ENCODE measurements at regions not wholly inside any gene's neighbourhood (a gene's known extent, or its start where the extent isn't known, plus 50 kb on each side); places are given as distances from the start of the nearest gene placed in this dataset.

- no peak overlapping the region for H3K4me3 ChIP-seq
- no peak for TF ChIP-seq EP300 (IDR thresholded peaks at IDR 0.05)
- no peak for TF ChIP-seq CTCF (IDR thresholded peaks at IDR 0.05)
- no peak for TF ChIP-seq POLR2A (IDR thresholded peaks at IDR 0.05)
- no peak for DNase-seq (ENCODE audit: low spot score in 2 of 2)
- H3K27me3 ChIP-seq: peaks cover 0 to 5% of the 10 kb centered on the region in 2 donors
- H3K4me1 ChIP-seq: no peaks in the 10 kb centered on the region
- H3K27ac ChIP-seq: no peak overlapping the region
- no peaks in the 10 kb centered on the region for H3K9me3 ChIP-seq
- WGBS, 2 donors: 70 to 71% methylated on average over 3 of the region's 3 CpGs
- no peaks in the 10 kb centered on the region for H3K36me3 ChIP-seq
These were observed 857.0 kb upstream of the HTR2C start for GRCh38 chrX:113726898-113727297.

DNA sequence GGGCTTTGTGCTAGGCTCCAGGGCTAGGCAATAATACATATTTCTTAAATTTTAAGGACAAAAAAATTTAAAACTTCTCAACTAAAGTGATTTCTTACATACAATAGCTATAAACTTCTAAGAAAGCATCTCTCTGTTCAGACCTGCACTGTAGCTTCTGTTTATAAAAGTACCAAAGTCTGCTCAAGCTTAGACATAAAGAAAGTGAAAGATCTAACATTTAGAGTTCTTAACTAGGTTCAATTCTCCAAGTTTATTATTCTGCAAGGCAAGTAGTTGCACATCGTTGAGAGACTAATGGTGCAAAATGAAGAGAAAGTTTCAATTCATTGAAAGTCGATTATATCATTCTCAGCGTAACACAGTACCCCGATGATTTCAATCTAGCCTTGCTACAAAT, 857.4 kb upstream of the HTR2C start:
- Histone ChIP-seq H3K27ac (no peak overlapping the region), H3K9me3 (no peaks in the 10 kb centered on the region), H3K4me1 (no peaks in the 10 kb centered on the region), H3K4me3 (no peak overlapping the region), H3K27me3 (peaks cover 0 to 5% of the 10 kb centered on the region in 2 donors), H3K36me3 (no peaks in the 10 kb centered on the region)
- DNase-seq (ENCODE audit: low spot score in 2 of 2): no peak
- TF ChIP-seq POLR2A (IDR thresholded peaks at IDR 0.05) (no peak), CTCF (IDR thresholded peaks at IDR 0.05) (no peak), EP300 (IDR thresholded peaks at IDR 0.05) (no peak)
- WGBS, 2 donors: 89 to 95% methylated on average over 4 of the region's 4 CpGs

GRCh38 chrX:113726009-113726408, 857.9 kb upstream of the HTR2C start:
- peaks cover 0 to 5% of the 10 kb centered on the region in 2 donors for H3K27me3 ChIP-seq
- no peaks in the 10 kb centered on the region for H3K9me3 ChIP-seq
- 70 to 95% methylated on average over 3 of the region's 3 CpGs for WGBS, 2 donors
- no peaks in the 10 kb centered on the region for H3K36me3 ChIP-seq
- no peak overlapping the region for H3K27ac ChIP-seq
- TF ChIP-seq POLR2A (IDR thresholded peaks at IDR 0.05) (no peak), EP300 (IDR thresholded peaks at IDR 0.05) (no peak), CTCF (IDR thresholded peaks at IDR 0.05) (no peak)
- no peak overlapping the region for H3K4me3 ChIP-seq
- H3K4me1 ChIP-seq: no peaks in the 10 kb centered on the region
- no peak for DNase-seq (ENCODE audit: low spot score in 2 of 2)

DNA sequence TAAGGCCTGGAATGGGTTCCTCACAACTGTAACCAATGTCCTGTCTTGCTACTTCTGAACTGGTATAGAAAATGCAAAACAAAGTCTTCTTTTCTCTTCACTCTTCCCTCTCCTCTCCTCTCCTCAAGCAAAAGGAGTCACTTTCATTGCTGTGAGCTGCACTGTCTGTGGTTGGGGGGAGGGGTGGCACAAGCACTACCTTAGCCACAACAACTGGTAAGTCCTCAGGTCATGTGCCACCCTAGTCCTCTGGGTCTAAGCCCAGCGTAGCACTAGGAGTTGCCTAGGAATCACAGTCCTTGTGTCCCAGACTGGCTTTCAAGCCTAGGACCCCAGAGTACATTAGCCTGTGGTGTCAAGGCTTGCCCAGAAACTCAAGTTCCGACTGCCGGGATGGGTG, 859.3 kb upstream of the AMOT start:
- Histone ChIP-seq H3K36me3 (no peaks in the 10 kb centered on the region), H3K27me3 (peaks cover 0 to 5% of the 10 kb centered on the region in 2 donors), H3K27ac (no peak overlapping the region), H3K4me3 (no peak overlapping the region), H3K4me1 (no peaks in the 10 kb centered on the region), H3K9me3 (no peaks in the 10 kb centered on the region)
- WGBS, 2 donors: 91% methylated on average over 3 of the region's 3 CpGs; no CpG with 5 or more reads in 1 of the 2 donors
- TF ChIP-seq POLR2A (IDR thresholded peaks at IDR 0.05) (no peak), CTCF (IDR thresholded peaks at IDR 0.05) (no peak), EP300 (IDR thresholded peaks at IDR 0.05) (no peak)
- no peak for DNase-seq (ENCODE audit: low spot score in 2 of 2)

- Histone ChIP-seq H3K27ac (no peak overlapping the region), H3K4me3 (no peak overlapping the region), H3K27me3 (peaks cover 0 to 11% of the 10 kb centered on the region in 2 donors), H3K36me3 (no peaks in the 10 kb centered on the region), H3K4me1 (no peaks in the 10 kb centered on the region), H3K9me3 (no peaks in the 10 kb centered on the region)
- TF ChIP-seq CTCF (IDR thresholded peaks at IDR 0.05) (no peak), POLR2A (IDR thresholded peaks at IDR 0.05) (no peak), EP300 (IDR thresholded peaks at IDR 0.05) (no peak)
- DNase-seq (ENCODE audit: low spot score in 2 of 2): no peak
- 64 to 73% methylated on average over 1 of the region's 1 CpG for WGBS, 2 donors
These were observed 834.6 kb upstream of the AMOT start for GRCh38 chrX:113675278-113675677.

Data from tibial nerve (tissue), 4 donors.